ENCODE measurements at regions not wholly inside any gene's neighbourhood (a gene's known extent, or its start where the extent isn't known, plus 50 kb on each side); places are given as distances from the start of the nearest gene placed in this dataset.

DNA sequence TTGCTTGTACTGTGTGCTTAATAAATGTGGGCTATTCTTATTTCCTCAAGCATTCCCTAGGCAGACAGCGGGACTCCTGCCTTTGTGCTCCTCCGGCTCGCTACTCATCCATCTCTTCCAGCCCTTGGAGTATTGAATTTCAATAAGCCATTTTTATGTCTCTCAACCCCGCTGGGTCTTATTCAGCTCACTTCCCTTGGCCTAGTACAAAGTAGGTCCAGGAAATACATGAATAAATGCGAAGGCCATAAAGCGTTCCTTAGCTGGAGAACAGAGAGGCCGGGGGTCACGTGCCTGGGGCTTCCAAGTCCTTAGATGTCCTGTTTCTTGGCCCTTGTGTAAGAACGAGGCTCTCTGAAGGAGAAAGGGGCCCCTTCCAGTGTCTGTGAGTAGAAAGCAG is 236.7 kb upstream of the ASIC2 start:
- no peak overlapping the region for H3K4me2 ChIP-seq (ENCODE audit: low read depth, low read length, poor library complexity, severe bottlenecking)
- no peaks in the 10 kb centered on the region for H4K20me1 ChIP-seq (ENCODE audit: insufficient read depth, low read length, poor library complexity, severe bottlenecking)
- no peaks in the 10 kb centered on the region for H3K79me2 ChIP-seq (ENCODE audit: insufficient read depth, low read length)
- H2AFZ ChIP-seq (ENCODE audit: low read length): no peak overlapping the region
- H3K9me3 ChIP-seq (ENCODE audit: insufficient read depth, low read depth, low read length): 0 out of 2 replicates have a peak, but pooled peaks cover 3% of the 10 kb centered on the region
- H3K9ac ChIP-seq (ENCODE audit: low read depth, low read length, poor library complexity, severe bottlenecking): no peak overlapping the region
- H3K9me2 ChIP-seq (replicated peaks; ENCODE audit: low read depth, low read length): no peaks in the 10 kb centered on the region
- no peak for TF ChIP-seq EZH2phosphoT487 (IDR thresholded peaks at IDR 0.05; ENCODE audit: borderline replicate concordance)
- TF ChIP-seq, protein P1, sequence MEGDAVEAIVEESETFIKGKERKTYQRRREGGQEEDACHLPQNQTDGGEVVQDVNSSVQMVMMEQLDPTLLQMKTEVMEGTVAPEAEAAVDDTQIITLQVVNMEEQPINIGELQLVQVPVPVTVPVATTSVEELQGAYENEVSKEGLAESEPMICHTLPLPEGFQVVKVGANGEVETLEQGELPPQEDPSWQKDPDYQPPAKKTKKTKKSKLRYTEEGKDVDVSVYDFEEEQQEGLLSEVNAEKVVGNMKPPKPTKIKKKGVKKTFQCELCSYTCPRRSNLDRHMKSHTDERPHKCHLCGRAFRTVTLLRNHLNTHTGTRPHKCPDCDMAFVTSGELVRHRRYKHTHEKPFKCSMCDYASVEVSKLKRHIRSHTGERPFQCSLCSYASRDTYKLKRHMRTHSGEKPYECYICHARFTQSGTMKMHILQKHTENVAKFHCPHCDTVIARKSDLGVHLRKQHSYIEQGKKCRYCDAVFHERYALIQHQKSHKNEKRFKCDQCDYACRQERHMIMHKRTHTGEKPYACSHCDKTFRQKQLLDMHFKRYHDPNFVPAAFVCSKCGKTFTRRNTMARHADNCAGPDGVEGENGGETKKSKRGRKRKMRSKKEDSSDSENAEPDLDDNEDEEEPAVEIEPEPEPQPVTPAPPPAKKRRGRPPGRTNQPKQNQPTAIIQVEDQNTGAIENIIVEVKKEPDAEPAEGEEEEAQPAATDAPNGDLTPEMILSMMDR (conservative IDR thresholded peaks at IDR 0.05; ENCODE audit: low read length): no peak
- H3K27me3 ChIP-seq (ENCODE audit: insufficient read depth, low read length, poor library complexity, severe bottlenecking): no peaks in the 10 kb centered on the region
- H3K36me3 ChIP-seq (ENCODE audit: insufficient read depth, low read length): no peaks in the 10 kb centered on the region
- no peaks in the 10 kb centered on the region for H3F3A ChIP-seq (ENCODE audit: low read depth)
- H3K4me1 ChIP-seq (ENCODE audit: insufficient read depth, low read length, poor library complexity, severe bottlenecking): no peaks in the 10 kb centered on the region
- H3K4me3 ChIP-seq (ENCODE audit: low read length, poor library complexity, severe bottlenecking): no peak overlapping the region

DNA sequence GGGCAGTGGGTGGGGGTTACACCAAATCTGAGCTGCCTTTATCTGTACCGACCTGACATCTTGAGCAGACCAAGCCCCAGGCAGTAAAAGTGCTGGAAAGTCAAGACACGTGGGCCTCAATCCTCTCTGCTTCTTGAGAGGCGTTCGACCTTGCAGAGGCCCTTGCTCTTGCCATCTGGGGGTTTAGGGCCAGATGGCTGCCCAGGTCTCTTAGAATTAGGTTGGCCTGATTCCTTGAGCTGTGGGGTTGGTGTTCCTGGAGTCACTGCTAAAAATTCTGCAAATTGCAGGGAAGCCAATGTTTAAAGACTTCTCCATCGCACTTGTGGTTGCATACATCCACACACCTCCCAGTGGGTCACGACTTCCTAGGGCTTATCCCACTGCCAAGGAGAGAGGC is 238.2 kb upstream of the ASIC2 start:
- H2AFZ ChIP-seq (ENCODE audit: low read length): no peak overlapping the region
- 0 out of 2 replicates have a peak, but pooled peaks cover 3% of the 10 kb centered on the region for H3K9me3 ChIP-seq (ENCODE audit: insufficient read depth, low read depth, low read length)
- no peak for TF ChIP-seq EZH2phosphoT487 (IDR thresholded peaks at IDR 0.05; ENCODE audit: borderline replicate concordance)
- TF ChIP-seq, protein P1 (conservative IDR thresholded peaks at IDR 0.05; ENCODE audit: low read length): no peak
- H3K4me1 ChIP-seq (ENCODE audit: insufficient read depth, low read length, poor library complexity, severe bottlenecking): no peaks in the 10 kb centered on the region
- no peaks in the 10 kb centered on the region for H4K20me1 ChIP-seq (ENCODE audit: insufficient read depth, low read length, poor library complexity, severe bottlenecking)
- no peaks in the 10 kb centered on the region for H3K27me3 ChIP-seq (ENCODE audit: insufficient read depth, low read length, poor library complexity, severe bottlenecking)
- no peaks in the 10 kb centered on the region for H3K36me3 ChIP-seq (ENCODE audit: insufficient read depth, low read length)
- no peak overlapping the region for H3K9ac ChIP-seq (ENCODE audit: low read depth, low read length, poor library complexity, severe bottlenecking)
- no peaks in the 10 kb centered on the region for H3K79me2 ChIP-seq (ENCODE audit: insufficient read depth, low read length)
- H3K4me3 ChIP-seq (ENCODE audit: low read length, poor library complexity, severe bottlenecking): no peak overlapping the region
- H3K9me2 ChIP-seq (replicated peaks; ENCODE audit: low read depth, low read length): no peaks in the 10 kb centered on the region
- H3K4me2 ChIP-seq (ENCODE audit: low read depth, low read length, poor library complexity, severe bottlenecking): no peak overlapping the region
- H3F3A ChIP-seq (ENCODE audit: low read depth): no peaks in the 10 kb centered on the region

DNA sequence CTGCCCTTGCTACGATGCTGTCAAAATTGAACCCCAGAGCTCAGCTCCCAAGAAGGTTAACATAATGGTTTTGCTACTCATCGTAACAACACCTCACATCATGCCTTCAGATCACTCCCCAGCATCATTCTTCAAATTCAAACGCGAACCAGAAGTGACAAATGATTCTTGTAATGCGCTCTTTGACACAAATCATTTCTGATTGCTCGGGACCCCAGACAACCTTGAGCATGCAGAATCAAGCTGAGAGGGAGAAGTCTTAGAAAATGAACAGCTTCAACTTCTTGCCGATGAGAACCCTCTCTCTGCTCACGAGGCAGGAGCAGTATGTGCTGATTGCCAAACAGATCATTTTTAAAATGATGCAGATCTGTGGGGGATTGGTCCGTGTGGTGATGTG is 241.0 kb upstream of the ASIC2 start:
- Histone ChIP-seq H3K4me3 (ENCODE audit: low read length, poor library complexity, severe bottlenecking) (no peak overlapping the region), H3K9me3 (ENCODE audit: insufficient read depth, low read depth, low read length) (no peaks in the 10 kb centered on the region), H3F3A (ENCODE audit: low read depth) (no peaks in the 10 kb centered on the region), H3K36me3 (ENCODE audit: insufficient read depth, low read length) (no peaks in the 10 kb centered on the region), H4K20me1 (ENCODE audit: insufficient read depth, low read length, poor library complexity, severe bottlenecking) (no peaks in the 10 kb centered on the region), H3K79me2 (ENCODE audit: insufficient read depth, low read length) (no peaks in the 10 kb centered on the region), H3K9me2 (replicated peaks; ENCODE audit: low read depth, low read length) (no peaks in the 10 kb centered on the region), H2AFZ (ENCODE audit: low read length) (no peak overlapping the region), H3K9ac (ENCODE audit: low read depth, low read length, poor library complexity, severe bottlenecking) (no peak overlapping the region), H3K4me2 (ENCODE audit: low read depth, low read length, poor library complexity, severe bottlenecking) (no peak overlapping the region), H3K27me3 (ENCODE audit: insufficient read depth, low read length, poor library complexity, severe bottlenecking) (no peaks in the 10 kb centered on the region), H3K4me1 (ENCODE audit: insufficient read depth, low read length, poor library complexity, severe bottlenecking) (no peaks in the 10 kb centered on the region)
- TF ChIP-seq EZH2phosphoT487 (IDR thresholded peaks at IDR 0.05; ENCODE audit: borderline replicate concordance): no peak
- TF ChIP-seq, protein P1 (conservative IDR thresholded peaks at IDR 0.05; ENCODE audit: low read length): no peak

Data from Loucy (cell line).